HG02973 (cell line): ENCODE measurements at regions not wholly inside any gene's neighbourhood (a gene's known extent, or its start where the extent isn't known, plus 50 kb on each side); places are given as distances from the start of the nearest gene placed in this dataset.
"Not testable (repeated sequence)": the region's sequence is repeated elsewhere in the genome, so short reads cannot be mapped to it uniquely, and the experiment has no call there.

ENCODE experiments used
- ATAC-seq: cut with Tn5 transposase; IDR thresholded peaks from one replicate; pipeline ENCODE4 v1.9.1; 2021; ENCODE audit warnings: moderate library complexity; ENCODE audit not compliant: unreplicated experiment

- no peak for ATAC-seq
Measured at GRCh38 chr10:28137907-28138880, 139.3 kb upstream of the ODAD2 start.

DNA sequence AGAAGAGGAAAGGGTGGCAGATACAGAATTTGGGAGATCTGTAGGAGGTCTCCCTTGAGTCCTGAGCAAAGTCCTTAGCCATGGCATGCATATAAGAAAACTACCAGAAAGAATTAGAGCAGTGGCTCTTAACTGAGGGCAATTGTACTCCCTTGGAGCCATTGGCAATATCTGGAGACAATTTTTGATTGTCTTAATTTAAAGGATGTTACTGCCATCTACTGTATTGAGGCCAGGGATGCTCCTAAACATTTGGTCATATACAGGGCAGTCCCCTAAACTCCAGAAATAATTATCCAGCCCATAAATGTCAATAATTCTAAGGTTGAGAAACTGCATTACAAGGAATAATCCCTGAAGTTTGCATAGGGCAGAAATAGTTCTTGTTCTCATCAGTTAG lies 136.4 kb upstream of the ODAD2 start:
- ATAC-seq, result no peak

DNA sequence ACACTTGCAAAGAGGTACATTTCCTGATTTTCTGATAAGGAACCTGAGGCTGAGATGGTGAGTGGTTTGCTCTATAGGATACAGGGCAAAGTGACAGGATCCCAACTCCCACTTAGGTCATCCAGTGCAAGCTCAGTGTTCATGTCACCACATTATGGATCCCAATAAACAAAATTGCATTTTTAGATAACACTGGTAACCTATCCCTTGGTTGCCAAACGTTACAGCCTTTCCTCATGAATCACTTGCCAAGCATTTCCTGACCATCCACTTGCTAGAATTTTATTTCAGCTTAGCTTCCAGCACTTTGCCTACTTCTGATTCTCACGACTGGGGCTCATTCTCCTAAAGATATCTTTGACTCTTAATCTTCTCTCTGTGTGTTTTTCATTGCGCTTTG lies 131.4 kb upstream of the ODAD2 start:
- no peak for ATAC-seq

DNA sequence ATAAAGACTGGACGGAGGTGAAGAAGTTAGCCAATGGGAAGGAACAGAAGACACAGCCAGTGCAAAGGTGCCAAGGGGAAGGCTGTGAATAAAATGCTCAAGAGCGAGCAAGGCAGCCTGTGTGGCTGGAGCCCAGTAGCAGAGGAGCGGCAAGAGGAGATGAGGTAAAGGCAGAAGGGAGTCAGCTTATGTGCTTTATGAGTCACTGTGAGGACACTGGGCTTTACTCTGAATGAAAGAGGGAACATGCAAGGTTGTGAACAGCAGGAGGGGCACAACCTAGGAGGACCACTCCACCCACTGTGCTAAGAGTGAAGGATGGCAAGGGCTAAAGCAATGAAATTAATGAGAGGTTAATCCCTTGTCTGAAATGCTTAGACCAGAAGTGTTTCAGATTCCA lies 129.0 kb upstream of the ODAD2 start:
- no peak for ATAC-seq

- no peak for ATAC-seq
Measured at GRCh38 chr10:28125701-28126100, 126.8 kb upstream of the ODAD2 start.

GRCh38 chr10:28120795-28121194 lies 121.9 kb upstream of the ODAD2 start:
- no peak for ATAC-seq

DNA sequence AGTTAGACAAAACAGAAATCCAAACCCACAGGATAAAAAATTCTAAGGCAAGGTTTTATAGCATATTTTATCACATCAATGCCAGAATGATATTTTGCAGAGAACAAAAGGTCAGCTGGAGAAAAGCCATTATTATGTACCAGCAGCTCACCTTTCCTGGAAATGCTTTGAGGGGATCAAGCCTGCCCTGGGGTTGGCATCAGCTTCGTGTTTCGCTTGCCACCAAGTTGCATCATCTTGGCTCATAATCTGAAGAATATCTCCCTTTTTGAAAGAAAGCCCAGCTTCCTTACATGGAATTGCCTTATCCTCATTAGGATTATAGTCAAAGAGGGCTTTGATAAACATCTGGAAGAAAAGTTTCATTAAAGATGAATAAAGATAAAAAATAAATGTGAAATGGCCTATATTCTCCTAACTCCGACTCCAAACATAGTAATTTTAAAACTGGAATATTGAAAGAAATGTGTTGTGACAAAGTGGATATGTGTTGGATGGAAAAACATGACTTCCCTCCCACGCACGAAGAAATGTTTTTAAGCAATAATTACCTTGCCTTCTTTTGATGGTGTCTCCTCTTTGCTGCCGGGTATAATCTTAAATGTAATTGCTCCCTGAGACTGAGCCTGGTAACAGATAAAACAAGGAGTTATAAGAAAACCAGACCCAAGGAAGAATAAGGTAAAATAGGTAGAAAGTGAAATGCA lies 121.3 kb upstream of the ODAD2 start:
- ATAC-seq, result no peak

DNA sequence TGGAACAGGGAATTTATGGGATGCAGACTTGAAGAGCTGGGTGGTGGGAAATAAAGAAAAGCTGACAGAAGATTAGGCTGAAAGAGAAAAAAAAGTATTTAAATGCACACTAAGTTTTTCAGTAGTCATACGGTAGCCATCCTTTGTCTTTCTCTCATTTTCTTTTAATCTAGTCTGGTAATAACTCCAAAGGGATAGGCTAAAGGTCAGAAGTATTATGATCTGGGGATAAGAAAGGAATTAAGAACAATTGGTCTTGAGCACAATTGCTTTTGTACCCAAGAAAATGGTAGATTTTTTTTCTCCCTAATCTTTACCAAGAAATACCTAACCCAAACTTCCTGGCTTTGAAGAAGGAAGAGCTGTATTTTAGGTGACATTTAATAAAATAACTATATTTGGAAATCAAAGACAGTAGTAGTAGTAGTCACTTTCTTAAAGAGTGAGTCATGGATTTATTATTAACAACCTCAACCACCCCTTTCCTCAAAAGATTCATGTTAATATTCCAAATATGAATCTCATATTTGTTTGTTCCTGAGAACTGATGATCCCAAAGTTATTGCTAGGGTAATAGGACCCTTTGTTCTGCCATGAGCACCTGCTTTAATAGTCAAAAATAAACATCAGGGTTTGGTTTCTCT lies 120.2 kb upstream of the ODAD2 start:
- ATAC-seq, result no peak

- ATAC-seq, result no peak
Measured at GRCh38 chr10:28113202-28113601, 114.3 kb upstream of the ODAD2 start.

DNA sequence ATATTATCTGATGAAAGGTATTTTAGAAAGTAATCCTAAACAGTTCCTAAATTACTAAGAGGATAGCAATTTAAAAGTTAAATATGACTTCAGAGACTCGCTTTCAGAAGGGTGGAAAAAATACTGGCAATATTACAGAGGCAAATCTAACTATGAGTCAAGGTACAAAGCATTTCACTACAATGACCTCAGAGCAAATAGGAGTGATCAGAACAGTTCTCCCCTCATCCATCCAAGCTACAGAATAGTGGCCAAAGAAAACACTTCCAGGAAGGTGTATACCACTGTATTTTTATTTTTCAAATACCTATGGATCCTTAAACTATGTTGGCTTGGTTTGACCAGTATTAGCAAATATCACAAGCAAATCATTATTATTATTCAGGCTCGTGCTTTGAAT lies 112.8 kb upstream of the ODAD2 start:
- ATAC-seq, result no peak

- no peak for ATAC-seq
Measured at GRCh38 chr10:28105561-28105960, 106.7 kb upstream of the ODAD2 start.

DNA sequence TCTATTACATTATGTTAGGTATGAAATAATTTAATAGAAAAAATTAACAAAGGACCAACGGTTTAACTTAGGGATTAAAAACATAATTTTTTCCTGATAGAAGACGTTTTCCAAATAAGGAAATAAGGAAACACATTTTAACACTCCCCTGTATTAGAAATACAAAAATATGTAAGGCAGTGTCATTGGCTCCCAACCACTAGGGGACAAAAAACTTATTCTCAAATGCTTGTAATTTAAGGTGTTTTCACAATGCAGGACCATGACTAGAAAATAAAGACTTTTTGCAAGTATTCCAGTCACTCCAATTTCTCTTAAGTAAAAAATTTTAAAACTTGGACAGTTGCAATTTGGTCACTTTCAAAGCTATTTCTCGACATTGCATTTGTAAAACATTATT lies 98.8 kb upstream of the ODAD2 start:
- ATAC-seq, result no peak

- ATAC-seq, result no peak
Measured at GRCh38 chr10:28095791-28096378, 97.0 kb upstream of the ODAD2 start.

- ATAC-seq, result no peak
Measured at GRCh38 chr10:28094121-28094520, 95.2 kb upstream of the ODAD2 start.

DNA sequence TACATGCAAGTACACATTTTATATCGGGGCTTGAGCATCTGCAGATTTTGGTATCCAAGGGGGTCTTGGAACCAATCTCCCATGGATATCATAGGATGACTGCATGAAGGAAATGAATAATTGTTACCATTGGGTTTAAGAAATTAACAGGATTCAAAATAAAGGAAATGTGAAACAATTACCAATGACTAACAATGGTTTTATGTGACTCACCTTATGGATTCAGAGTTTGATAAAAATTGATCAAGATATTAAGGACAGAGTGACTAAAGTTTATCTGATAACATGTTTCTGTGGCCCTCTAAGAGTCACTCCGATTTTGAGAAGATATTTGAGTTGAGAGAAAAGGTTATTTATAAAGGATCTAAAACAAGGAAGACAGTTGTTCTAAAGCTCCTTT lies 93.0 kb upstream of the ODAD2 start:
- ATAC-seq, result no peak

GRCh38 chr10:28090506-28090905 lies 91.6 kb upstream of the ODAD2 start:
- ATAC-seq, result no peak

GRCh38 chr10:28089467-28089866 lies 90.6 kb upstream of the ODAD2 start:
- no peak for ATAC-seq

GRCh38 chr10:28087661-28088351 lies 88.9 kb upstream of the ODAD2 start:
- ATAC-seq, result no peak

DNA sequence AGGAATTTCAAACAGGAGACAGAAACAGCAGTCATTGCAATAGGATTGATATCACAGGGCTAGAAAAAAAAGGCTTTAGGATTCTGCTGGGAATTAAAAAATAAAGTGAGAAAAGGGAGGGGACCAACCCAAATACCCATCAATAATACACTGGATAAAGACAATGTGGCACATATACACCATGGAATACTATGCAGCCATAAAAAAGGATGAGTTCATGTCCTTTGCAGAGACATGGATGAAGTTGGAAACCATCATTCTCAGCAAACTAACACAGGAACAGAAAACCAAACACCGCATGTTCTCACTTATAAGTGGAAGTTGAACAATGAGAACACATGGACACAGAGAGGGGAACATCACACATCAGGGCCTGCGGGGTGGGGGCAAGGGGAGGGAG lies 86.9 kb upstream of the ODAD2 start:
- ATAC-seq, result not testable (repeated sequence)

GRCh38 chr10:28082885-28083284 lies 84.0 kb upstream of the ODAD2 start:
- no peak for ATAC-seq

DNA sequence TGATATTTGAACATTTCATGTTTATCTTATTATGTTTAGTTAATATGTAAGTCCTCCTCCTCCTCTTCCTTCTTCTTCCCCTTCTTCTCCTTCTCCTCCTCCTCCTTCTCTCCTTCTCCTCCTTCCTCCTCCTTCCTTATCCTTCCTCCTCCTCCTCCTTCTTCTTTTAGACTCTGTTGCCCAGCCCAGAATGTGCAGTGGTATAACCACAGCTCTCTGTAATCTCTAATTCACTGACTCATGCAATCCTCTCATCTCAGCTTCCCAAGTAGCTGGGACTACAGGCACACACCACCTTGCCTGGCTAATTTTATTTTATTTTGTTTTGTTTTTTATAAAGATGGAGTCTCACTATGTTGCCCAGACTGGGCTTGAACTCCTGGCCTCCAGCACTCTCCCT lies 83.4 kb upstream of the ODAD2 start:
- no peak for ATAC-seq
